GM19035 (cell line): ENCODE measurements at regions not wholly inside any gene's neighbourhood (a gene's known extent, or its start where the extent isn't known, plus 50 kb on each side); places are given as distances from the start of the nearest gene placed in this dataset.

Source experiments
- ATAC-seq: cut with Tn5 transposase; IDR thresholded peaks from one replicate; pipeline ENCODE4 v1.9.1; 2021; ENCODE audit not compliant: unreplicated experiment

DNA sequence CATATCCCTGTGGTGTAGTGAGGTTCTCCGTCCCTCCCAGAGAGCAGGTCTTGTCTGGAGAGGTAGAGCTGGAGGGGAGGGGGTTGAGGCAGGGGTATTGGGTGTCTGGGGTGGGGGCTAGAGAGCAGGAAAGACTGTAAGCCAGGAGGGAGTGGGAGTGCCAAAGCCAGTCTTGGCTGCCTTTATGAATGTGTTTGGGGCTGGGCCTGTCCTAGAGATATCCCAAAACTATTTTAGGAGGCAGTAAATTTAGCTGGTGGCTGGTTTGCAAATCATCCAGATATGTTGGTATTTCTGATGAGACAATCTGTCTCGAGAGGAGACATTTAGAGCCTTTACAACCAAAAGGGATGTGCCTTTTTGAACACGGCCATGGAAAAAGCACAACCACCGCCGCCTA is 166.6 kb downstream of the TLE3 start:
- ATAC-seq: no peak

DNA sequence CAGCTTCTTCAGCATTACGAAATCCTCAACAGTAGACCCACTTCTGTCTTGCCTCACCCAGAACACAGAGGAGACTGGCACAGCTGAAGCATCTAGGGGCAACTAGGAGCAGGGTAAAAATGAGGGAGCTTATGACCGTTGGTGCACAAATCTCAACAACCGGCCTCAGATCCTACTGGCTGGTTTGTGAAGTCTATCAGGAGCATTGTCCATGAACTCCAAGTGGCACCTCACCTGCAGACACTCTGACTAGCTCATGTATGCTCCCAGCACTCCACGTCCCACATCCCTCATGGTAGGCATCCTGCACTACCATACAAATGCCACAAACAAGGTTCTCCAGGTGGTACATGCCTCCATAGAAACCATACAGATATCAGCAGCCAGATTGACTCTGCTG is 163.1 kb downstream of the TLE3 start:
- no peak for ATAC-seq

DNA sequence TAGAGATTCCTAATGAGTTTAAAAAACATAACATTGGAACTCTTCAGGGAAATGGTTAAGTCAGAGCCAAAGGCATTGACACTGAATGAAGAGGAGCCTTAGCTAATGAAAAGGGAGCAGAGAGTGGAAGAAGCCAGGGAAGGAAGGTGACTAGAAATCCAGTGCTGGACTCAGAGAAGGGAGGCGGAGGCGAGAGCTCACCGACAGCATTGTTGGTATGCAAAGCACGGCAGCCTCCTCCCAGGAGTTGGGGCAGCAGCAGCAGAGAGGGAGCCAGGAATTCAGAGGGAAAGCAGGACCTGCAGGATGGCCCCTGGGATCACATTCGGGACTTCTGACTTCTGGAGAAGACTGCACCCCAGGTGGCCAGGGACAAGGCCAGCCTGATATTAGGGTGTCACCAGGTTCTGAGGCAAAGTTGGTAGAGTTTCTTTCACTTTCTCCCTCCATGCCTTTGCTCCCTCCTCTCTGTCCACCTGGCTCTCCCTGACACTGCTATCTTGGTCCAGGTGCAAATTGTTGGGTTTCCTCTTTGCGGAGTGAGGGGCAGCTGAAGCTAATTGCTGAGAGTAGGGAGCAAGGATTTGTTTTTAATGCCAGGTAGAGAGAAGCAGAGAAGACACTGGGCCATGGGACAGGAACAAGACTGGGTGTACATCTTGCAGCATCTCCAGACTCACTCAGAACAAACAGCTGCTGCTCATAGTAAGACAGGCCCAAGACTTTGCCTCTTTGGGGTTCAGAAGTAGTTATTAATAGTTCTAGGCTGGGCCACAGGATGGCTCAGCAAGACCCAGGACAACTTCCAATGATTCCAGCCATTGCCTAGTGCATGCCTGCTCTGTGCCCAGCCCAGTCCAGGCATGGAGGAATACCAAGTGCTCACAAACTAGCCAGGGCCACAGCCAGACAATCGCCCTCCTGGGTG is 157.9 kb downstream of the TLE3 start:
- ATAC-seq: no peak

DNA sequence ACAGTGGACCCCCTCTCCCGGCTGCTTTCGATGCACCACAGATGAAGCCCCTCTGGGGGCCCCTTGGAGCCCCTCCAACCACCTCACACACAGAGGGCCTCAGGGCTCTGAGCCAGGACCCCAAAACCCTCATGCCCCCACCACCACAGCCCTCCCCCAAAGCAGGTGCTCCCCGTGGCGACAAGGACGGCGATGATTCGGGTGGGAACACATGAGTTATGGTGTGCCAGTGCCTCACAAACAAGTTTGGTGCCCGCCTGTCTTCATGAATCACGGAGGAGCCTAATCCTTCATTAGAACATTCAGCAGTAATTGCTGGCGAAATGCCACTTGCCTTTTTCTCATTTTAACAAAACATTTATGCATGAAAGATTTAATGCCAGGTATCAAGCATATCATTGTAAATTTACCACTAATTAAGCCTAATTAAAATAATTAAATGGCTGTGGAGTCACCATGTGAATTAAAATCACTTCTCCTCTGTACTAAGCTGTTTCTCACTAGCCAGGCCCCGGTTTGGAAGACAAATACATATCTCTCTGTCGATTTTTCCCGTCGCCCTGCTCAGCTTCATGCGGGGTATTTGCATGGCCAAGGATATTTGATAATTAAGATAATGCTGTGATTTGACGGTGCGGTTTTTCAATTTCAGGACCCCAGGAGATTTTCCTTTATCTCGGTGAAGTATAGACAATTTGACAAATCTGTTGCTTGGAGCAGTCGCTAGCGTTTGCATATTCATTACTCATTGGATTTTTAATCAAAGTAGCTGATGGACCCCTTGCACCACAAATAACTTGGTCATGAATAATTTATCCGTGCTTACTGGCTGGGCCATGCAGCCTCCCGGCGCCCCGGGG is 157.0 kb downstream of the TLE3 start:
- ATAC-seq: no peak

DNA sequence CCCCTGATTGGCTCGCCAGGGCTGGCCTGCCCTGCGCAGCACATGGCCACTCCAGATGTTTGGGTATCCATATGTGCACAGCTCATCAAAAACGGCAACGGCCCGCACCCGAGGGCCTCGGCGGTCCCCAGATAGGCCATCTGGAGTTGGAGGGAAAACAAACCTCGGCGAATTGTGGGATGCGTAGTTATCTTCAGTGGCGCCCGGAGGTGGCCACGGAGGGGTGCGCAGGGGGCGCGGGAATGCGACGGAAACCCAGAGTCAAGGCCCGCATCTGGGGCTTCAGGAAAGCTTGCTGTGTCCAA is 156.5 kb downstream of the TLE3 start:
- no peak for ATAC-seq

DNA sequence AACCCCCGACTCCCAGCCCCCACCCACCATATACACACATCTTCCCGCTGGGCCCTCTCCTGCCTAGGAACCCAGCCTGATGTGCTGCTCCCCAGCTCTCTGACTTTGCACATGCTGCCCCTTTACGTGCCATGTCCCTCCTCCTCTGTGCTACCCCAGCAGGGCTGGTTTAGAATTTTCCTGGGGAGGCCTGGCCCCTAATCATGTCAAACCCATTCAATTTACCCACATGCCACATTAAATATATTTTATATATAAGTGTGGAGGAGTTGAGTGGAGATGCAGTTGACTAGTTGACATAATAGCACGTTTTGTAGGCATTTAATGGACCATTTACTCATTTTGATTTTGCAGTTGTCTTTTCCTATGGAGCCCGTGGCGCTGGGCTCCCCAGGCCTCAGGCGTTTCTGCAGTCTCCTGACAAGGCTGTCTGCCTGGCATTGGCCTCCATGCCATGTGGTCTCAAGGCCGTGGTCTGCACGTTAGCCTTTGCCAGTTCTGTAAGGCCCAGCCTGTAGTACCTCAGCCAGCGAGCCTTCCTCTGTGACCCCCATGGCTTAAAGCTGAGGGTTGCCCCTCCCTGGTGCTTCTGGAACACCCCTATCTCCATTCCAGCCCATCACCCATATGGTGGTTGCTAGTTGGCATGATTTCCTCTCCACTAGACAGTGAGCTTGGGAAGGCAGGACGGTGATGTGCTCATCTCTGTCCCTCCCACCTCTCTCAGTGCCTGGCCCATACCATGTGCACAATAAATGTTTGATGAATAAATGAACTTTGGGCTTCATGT is 155.8 kb downstream of the TLE3 start:
- ATAC-seq: no peak

DNA sequence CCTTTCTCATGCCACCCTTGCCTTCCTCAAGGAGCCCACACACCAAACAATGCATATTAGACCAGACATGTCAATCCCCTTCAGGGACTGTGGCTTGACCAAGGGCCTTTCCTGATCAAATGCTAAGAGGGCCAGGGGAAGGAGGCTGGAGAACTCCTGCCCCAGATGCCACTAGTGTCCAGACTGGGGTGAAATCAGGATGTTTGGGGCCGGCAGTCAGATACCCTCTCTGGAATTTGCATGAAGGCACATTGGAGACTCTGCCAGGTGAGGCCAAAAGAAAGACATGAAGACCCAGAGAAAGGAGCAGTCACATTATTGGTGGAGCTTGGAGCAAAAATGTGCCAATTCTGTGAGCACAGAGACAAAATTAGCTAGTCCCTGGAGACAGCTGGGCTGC is 154.1 kb downstream of the TLE3 start:
- no peak for ATAC-seq

DNA sequence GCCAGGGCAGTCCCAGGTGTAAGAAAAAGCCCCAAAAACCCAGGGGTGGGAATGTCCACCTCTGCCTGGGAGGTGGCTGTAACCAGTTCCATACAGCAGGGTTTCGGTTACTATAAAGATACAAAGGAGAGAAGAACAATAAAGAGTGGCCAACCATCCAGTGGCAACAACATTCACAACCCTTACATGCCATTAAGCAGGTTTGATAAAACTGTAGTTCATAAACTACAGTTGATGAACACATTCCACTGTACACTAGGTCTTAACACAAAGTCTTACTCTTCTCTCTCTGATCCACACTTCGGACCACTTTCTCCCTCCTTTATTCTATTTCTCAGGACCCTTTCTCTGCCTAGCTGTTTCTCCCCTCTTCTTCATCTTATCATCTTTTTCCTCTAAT is 152.0 kb downstream of the TLE3 start:
- no peak for ATAC-seq

DNA sequence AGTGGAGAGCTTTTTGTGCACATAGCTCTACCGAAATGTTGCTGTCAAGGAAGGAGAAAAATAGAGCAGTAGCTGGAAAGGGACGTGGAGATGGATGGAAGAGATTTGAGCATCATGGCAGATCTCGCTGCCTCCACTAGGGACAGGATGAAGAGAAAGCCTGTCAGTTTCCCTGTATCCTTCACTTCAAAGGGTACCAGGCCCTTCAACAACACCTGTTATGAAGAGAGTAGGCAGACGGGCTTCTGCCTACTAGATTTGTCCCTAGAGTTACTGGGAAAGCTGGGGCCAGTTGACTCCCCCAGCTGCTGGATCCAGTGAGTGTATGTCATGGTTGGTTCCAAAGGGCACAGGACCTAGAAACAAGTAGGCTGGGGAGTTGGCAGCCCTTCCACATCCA is 150.8 kb downstream of the TLE3 start:
- no peak for ATAC-seq

DNA sequence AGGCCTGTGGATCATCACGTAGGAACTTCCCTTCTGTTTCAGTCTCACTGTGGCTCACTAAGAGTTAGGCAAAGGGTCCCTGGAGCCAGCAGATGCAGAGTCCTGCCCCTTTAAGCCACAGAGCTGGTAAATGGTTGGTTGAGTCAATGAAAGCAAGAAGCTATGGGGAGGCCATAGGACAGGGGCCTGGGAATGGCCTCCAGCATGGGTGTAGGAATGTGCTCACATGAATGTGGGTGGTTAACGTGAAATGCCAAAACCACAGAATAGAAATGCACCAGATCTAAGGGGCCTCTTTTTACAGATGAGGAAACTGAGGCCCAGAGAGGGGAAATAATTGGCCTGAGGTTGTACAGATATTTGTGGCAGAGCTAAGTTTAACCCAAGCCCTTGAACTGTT is 150.3 kb downstream of the TLE3 start:
- ATAC-seq: no peak

DNA sequence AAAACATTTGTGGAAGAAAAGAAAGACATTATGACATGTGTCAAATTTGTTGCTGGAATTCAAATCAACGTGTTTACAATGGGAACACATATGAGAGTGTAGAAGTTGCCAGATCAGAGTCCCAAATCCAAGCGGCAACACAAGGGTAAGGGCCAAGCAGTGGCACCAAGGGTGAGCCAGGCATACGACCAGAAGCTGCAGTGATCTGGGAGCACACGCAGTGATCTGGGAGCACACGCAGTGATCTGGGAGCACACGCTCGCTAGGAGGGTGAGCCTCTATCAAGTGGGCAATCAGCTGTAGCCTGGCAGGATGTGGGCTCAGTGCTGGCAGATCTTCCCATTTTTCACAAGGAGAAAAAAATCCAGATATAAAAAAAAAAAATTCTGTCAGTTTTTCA is 148.2 kb downstream of the TLE3 start:
- ATAC-seq: no peak

DNA sequence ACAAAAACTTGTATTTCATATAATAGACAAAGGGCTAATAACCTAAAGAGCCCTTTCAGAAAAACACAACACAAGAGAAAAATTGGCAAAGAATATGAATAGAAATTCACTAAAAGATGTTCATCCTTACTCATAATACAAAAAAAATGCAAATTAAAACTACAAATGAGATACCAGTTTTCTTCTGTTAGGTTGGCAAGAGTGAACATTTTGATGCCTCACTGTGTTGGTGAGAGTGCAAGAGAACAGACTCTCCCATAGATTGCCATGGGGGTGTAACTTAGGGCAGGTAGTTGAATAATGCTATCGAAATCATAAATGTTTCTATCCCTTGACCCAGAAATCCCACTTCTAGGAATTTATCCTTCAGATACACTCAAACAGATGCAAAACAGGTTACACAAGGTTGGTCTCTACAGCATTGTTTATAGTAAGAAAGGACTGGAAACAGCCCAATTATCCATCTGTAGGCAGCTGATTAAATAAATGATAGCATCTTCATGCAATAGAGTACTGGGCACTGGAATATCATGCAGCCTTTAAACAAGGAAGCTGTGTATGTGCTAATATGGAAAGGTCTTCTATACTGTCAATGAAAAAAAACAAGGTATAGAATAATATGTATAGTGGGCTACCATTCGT is 146.3 kb downstream of the TLE3 start:
- no peak for ATAC-seq

DNA sequence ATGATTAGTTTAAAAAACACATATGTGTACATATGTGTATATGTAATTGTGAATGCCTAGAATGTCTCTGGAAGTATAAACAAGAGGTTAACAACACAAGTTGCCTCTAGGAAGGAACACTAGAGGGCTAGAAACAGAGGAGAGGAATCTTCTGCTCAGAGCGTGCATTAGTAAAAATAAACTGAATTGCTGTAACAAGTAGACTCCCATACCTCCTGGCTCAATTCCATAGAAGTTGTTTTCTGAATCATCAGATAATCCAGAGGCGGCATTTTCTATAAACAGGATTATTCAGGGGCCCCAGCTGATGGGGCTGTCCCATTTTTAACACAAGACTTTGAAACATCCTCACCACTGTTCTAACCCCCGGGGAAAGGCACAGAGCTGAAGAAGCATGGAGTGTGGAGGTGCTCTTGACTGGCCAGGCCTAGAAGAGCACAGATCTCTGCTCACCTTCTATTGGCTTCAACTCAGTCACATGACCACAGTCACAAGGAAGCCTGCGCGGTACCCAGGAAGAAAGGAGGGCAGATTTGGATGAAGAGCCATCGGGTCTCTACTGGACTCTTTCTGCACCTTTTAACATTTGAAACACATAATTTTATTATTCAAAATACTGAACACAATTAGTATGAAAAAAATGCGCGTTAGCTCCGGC is 145.7 kb downstream of the TLE3 start:
- no peak for ATAC-seq

DNA sequence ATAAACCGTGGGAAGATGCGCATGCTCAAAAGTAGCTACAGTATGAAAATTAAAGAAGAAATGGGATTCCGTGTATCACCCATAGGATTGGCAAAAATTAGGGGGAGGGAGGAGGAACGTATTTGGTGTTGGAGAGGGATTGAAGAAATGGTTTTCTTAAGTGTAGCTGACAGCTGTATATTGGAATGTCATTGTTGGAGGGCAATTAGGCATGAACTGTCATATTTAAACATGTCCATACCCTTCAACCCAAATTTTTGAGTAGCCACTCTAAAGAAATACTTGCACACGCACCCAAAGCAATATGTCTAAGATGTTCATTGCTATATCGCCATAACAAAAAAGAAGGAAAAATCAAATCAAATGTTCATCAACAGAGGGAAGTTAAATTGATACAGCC is 144.7 kb downstream of the TLE3 start:
- ATAC-seq: no peak

DNA sequence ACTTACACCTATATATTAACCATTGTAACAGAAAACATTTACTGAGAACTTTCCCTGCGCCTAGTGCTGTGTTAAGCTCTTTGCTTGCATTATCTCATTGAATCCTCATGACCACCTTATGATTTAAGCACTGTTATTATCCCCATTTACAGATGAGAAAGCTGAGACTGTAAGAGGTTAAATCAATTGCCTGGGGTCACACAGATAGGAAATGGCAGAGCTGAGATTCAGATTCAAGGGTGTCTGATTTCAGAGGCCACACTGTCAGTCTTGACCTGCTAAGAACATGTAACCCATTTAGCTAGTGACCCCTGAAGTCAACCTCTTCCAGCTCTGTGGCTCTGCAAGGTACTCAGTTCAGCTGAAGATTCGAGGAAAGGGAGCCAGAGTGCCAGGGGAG is 143.9 kb downstream of the TLE3 start:
- ATAC-seq: no peak

DNA sequence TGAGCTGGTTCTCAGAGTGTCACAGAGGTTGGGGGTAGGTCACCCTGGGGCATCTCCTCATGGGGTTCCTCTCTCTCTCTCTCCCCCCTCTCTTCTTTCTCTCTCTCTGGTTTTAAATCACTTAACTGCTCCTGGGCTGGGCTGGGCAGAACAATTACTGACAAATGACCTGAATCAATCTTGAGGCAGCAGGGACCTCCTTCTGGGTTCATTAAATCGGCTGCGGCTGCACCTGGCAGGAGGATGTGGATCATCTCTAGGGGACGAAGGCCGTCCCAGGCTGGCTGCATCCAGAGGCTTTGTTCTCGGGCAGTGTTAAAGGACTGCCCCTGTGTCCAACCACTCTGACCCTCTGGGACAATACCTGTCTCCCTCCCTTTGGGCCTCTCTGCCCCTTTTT is 143.1 kb downstream of the TLE3 start:
- no peak for ATAC-seq

DNA sequence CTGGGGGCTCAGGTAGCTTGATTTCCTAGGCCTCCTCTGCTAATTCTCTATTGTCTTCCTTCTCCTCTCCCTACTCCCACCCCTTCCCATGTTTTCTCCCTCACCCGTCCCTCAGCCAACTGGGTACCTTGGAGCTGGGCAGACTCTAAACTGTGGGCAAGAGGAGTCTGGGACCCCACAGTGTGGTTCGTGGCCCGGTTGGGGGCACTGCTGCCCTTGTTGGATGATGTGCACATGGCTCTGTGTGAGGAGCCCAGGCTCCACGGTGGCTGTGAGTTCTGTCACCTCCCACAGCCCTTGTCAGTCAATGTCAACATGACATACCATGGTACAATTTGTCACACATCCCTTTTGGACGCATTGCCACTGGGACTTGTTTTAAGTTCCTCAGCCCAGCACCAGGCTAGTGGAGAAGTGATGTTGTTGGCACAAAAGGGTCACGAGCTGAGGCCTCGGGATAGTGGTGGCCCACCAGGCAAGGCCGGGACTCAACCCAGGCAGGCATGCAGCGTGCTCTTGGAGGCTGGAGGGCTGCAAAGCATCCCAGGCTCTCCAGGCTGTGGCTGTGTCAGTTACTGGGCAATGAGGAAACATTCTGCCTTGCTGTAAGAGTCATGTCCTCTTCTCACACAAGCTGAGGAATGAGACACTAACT is 142.3 kb downstream of the TLE3 start:
- ATAC-seq: no peak

DNA sequence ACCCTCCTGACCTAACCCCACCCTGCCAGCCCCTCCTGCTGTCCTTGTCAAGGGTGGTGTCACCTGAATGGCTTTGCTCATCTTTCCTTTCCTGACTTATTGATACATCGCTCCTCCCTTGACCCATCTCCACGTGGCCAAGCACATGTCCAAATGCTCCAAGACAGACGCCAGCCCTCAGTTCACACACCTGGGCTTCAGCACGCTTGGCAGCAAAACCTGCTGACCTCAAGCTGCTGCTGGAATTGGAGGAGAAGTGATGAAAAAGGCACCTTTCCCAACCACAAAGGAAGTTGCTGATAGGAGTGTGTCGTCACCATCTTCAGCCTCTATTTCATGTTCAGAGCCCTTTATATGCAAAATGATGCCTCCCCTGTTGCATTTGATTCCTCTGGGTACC is 141.3 kb downstream of the TLE3 start:
- no peak for ATAC-seq

DNA sequence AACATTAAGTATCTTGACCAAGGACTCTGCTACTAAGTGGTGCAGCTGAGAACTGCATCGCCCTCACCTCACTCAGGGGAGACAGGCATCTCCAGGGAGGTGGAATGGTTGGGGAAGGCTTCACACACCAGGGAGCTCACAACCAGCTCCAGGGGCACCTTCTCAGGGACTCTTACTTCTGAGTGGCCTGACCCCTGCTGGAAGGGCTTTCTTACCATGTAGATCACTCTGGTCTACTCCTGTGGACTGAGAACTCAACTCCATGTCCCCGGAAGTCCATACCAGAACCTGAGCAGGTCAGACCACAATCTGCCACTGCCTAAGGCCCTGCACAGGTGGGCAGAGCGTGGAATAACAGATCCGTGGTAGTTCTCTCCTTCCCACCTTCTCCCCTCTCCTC is 140.5 kb downstream of the TLE3 start:
- no peak for ATAC-seq

DNA sequence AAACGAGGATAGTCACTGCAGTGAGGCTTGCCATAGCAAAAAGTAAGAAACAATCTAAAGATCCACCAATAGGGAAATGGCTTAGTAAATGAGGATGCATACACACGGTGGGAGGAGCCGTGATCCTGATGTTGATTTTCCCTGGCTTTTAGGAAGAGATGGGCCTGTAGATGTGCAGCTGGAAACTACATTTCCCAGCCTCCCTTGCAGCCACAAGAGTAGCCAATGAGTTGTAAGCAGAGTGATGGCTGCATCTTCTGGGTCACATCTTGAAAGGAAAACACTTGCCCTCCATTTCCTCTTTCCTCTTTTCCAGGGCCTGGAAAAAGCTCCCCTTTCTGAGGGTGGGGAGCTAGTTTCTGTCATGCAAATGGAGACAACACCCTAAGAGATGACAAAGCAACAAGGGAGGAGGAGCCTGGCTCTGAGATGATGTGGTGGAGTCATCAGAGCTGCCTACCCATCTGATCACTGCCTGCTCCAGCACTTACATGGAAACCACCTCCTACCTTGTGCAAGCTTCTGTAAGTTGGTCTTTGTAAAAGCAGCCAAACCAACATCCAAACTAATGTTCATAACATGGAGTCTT is 139.1 kb downstream of the TLE3 start:
- ATAC-seq: no peak
